ENCODE measurements at regions not wholly inside any gene's neighbourhood (a gene's known extent, or its start where the extent isn't known, plus 50 kb on each side); places are given as distances from the start of the nearest gene placed in this dataset.
A peak's percentile ranks its signal among the peaks of the same experiment; 100 is the strongest.

- no peak for ATAC-seq
- ChIA-PET POLR2A (interaction anchor here (0.5 kb wide), 1 partner anchor 76 kb away, joined by 3 read pairs; no protein-coding TSS in a partner anchor), CTCF (no interaction called here)
- no TSS peak for BruUV-seq (replicated peaks)
- peaks cover 74% of the 10 kb centered on the region for H3K4me1 ChIP-seq (ENCODE audit: control insufficient read depth, insufficient read depth, low read length)
- H3K4me3 ChIP-seq (ENCODE audit: low read depth in 2 of 2, low read length in 2 of 2), result no peak overlapping the region
- in situ Hi-C loops (cut with HindIII; ENCODE audit: low pct_unique_long_range_greater_than_20kb, low sequenced_read_pairs), result no loop called here
- H3K27ac ChIP-seq (ENCODE audit: low read length), result peak overlapping the region; percentile 98
- H3K36me3 ChIP-seq (ENCODE audit: control insufficient read depth, insufficient read depth, low read length), result no peaks in the 10 kb centered on the region
- no peaks in the 10 kb centered on the region for H3K27me3 ChIP-seq (ENCODE audit: control insufficient read depth, insufficient read depth, low read length)
- TF ChIP-seq REST (IDR thresholded peaks at IDR 0.05; ENCODE audit: insufficient read depth in 1 of 2, low read depth in 2 of 2, low read length in 1 of 2) (no peak), POLR2AphosphoS5 (IDR thresholded peaks at IDR 0.05; ENCODE audit: low read depth, low read length) (no peak), SIN3A (IDR thresholded peaks at IDR 0.05; ENCODE audit: borderline replicate concordance, insufficient read depth, low read depth, low read length) (no peak), TCF7L2 (IDR thresholded peaks at IDR 0.05; ENCODE audit: low read depth, low read length) (no peak)
- TF ChIP-seq, protein P1, sequence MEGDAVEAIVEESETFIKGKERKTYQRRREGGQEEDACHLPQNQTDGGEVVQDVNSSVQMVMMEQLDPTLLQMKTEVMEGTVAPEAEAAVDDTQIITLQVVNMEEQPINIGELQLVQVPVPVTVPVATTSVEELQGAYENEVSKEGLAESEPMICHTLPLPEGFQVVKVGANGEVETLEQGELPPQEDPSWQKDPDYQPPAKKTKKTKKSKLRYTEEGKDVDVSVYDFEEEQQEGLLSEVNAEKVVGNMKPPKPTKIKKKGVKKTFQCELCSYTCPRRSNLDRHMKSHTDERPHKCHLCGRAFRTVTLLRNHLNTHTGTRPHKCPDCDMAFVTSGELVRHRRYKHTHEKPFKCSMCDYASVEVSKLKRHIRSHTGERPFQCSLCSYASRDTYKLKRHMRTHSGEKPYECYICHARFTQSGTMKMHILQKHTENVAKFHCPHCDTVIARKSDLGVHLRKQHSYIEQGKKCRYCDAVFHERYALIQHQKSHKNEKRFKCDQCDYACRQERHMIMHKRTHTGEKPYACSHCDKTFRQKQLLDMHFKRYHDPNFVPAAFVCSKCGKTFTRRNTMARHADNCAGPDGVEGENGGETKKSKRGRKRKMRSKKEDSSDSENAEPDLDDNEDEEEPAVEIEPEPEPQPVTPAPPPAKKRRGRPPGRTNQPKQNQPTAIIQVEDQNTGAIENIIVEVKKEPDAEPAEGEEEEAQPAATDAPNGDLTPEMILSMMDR (IDR thresholded peaks at IDR 0.05), result no peak
- H3K9me3 ChIP-seq (ENCODE audit: control insufficient read depth, insufficient read depth, low read depth, low read length), result no peaks in the 10 kb centered on the region
- no peak for DNase-seq (ENCODE audit: low read depth, low spot score)
- intact Hi-C loops (cut with micrococcal nuclease; ENCODE audit: unreplicated experiment), result no loop called here
These were observed 111.6 kb upstream of the NCOR2 start for GRCh38 chr12:124679047-124679446.

GRCh38 chr12:124678421-124678893 lies 111.0 kb upstream of the NCOR2 start:
- Histone ChIP-seq H3K36me3 (ENCODE audit: control insufficient read depth, insufficient read depth, low read length) (no peaks in the 10 kb centered on the region), H3K4me3 (ENCODE audit: low read depth in 2 of 2, low read length in 2 of 2) (no peak overlapping the region), H3K27me3 (ENCODE audit: control insufficient read depth, insufficient read depth, low read length) (no peaks in the 10 kb centered on the region), H3K27ac (ENCODE audit: low read length) (peak overlapping the region; percentile 98), H3K4me1 (ENCODE audit: control insufficient read depth, insufficient read depth, low read length) (peaks cover 68% of the 10 kb centered on the region), H3K9me3 (ENCODE audit: control insufficient read depth, insufficient read depth, low read depth, low read length) (no peaks in the 10 kb centered on the region)
- intact Hi-C loops (cut with micrococcal nuclease; ENCODE audit: unreplicated experiment) (no loop called here), in situ Hi-C loops (cut with HindIII; ENCODE audit: low pct_unique_long_range_greater_than_20kb, low sequenced_read_pairs) (no loop called here)
- POLR2A ChIA-PET, result no interaction called here
- ATAC-seq (no peak), DNase-seq (ENCODE audit: low read depth, low spot score) (no peak)
- CTCF ChIA-PET, result no interaction called here
- no TSS peak for BruUV-seq (replicated peaks)
- TF ChIP-seq REST (IDR thresholded peaks at IDR 0.05; ENCODE audit: insufficient read depth in 1 of 2, low read depth in 2 of 2, low read length in 1 of 2) (no peak), SIN3A (IDR thresholded peaks at IDR 0.05; ENCODE audit: borderline replicate concordance, insufficient read depth, low read depth, low read length) (no peak), TCF7L2 (IDR thresholded peaks at IDR 0.05; ENCODE audit: low read depth, low read length) (no peak), POLR2AphosphoS5 (IDR thresholded peaks at IDR 0.05; ENCODE audit: low read depth, low read length) (no peak)
- TF ChIP-seq, protein P1 (IDR thresholded peaks at IDR 0.05), result no peak

Measured in Panc1 (cell line).